NT2/D1 (cell line): ENCODE measurements at regions not wholly inside any gene's neighbourhood (a gene's known extent, or its start where the extent isn't known, plus 50 kb on each side); places are given as distances from the start of the nearest gene placed in this dataset.

ENCODE experiments used
- DNase-seq: peaks from one replicate; pipeline ENCODE4 v3.0.0-alpha.2; 2011; ENCODE audit warnings: low read depth, low spot score
- H3K27me3 ChIP-seq: 2 replicates; pipeline ENCODE4 v1.6.0; 2011; ENCODE audit warnings: mild to moderate bottlenecking; ENCODE audit not compliant: insufficient read length, insufficient read depth
- H3K36me3 ChIP-seq: 2 replicates; pipeline ENCODE4 v1.6.1; 2011; ENCODE audit warnings: mild to moderate bottlenecking, low read length, mixed read lengths; ENCODE audit not compliant: insufficient read depth, insufficient read length
- H3K4me1 ChIP-seq: 2 replicates; pipeline ENCODE4 v1.5.1; 2011; ENCODE audit not compliant: insufficient read depth, insufficient read length
- H3K4me3 ChIP-seq: 2 replicates; pipeline ENCODE4 v1.5.1; 2011; ENCODE audit warnings: low read depth; ENCODE audit not compliant: insufficient read length
- H3K9ac ChIP-seq: 2 replicates; pipeline ENCODE4 v1.6.0; 2011; ENCODE audit warnings: low read depth; ENCODE audit not compliant: insufficient read length
- H3K9me3 ChIP-seq: 2 replicates; pipeline ENCODE4 v1.5.1; 2011; ENCODE audit warnings: mild to moderate bottlenecking, low read length; ENCODE audit not compliant: insufficient read depth
- SUZ12 ChIP-seq: IDR thresholded peaks from 2 replicates; pipeline ENCODE4 v1.6.1; 2011; ENCODE audit not compliant: insufficient read length, insufficient read depth; ENCODE audit errors: extremely low read depth
- YY1 ChIP-seq: IDR thresholded peaks from 2 replicates; pipeline ENCODE4 v1.6.1; 2011; ENCODE audit not compliant: insufficient read length, insufficient read depth
- ZNF274 ChIP-seq: IDR thresholded peaks from 2 replicates; pipeline ENCODE4 v1.6.1; 2011; ENCODE audit warnings: mild to moderate bottlenecking, low read depth, low read length

DNA sequence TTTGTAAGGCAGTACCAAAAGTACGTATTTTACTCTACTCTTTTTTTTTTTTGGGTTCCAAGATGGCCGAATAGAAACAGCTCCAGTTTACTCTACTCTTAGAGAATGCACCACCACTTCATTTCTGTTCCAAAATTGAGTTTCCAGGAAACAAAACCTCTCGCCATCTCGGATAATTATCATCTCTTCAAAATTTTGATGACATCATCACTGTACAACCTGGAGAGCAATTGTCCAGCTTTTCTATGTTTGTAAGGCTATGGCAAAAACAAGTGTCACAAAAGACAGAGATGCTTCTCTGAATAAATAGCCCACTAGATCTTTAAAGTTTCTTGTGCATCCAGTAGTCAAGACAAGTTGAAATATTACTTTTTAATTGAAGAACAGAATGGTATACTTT lies 1631.9 kb upstream of the CDH6 start:
- Histone ChIP-seq H3K4me3 (no peak overlapping the region), H3K9ac (no peak overlapping the region), H3K36me3 (no peaks in the 10 kb centered on the region), H3K4me1 (no peaks in the 10 kb centered on the region), H3K27me3 (no peaks in the 10 kb centered on the region), H3K9me3 (no peaks in the 10 kb centered on the region)
- no peak for DNase-seq
- TF ChIP-seq ZNF274 (no peak), YY1 (no peak), SUZ12 (no peak)

DNA sequence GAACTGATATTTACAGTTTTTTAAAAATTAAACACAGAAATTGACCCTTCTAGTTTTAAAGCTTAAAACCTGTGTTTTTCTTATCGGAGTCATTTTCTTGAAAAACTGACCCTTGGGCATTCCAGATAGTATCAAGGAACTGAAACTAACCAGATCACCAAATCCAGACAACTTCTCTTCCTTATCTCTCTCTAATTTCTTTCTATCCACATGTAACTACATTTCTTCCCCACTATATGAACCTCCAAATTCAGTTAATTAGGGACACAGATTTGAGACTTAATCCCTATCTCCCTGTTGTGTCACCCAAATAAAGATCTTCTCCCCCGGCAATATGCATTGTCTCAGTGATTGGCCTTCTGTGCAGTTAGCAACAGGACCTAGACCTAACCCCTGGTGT lies 1643.0 kb upstream of the CDH6 start:
- no peak overlapping the region for H3K4me3 ChIP-seq
- DNase-seq, result no peak
- TF ChIP-seq ZNF274, result no peak
- no peak for TF ChIP-seq SUZ12
- TF ChIP-seq YY1, result no peak
- H3K9me3 ChIP-seq, result no peaks in the 10 kb centered on the region
- no peak overlapping the region for H3K9ac ChIP-seq
- no peaks in the 10 kb centered on the region for H3K36me3 ChIP-seq
- no peaks in the 10 kb centered on the region for H3K27me3 ChIP-seq
- H3K4me1 ChIP-seq, result no peaks in the 10 kb centered on the region

DNA sequence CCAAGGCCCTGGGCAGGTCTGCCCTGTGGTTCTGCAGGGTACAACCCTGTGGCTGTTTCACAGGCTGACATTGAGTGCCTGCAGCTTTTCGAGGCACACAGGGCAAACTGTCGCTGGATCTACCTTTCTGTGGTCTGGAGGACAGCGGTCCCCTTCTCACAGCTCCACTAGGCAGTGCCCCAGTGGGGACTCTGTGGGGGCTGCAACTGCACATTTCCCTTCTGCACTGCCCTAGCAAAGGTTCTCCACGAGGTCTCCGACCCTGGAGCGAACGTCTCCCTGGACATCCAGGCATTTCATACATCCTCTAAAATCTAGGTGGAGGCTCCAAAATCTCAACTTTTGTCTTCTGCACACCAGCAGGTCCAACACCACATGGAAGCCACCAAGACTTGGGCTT lies 1645.2 kb upstream of the CDH6 start:
- no peak for DNase-seq
- no peaks in the 10 kb centered on the region for H3K27me3 ChIP-seq
- H3K9ac ChIP-seq, result no peak overlapping the region
- H3K4me1 ChIP-seq, result no peaks in the 10 kb centered on the region
- no peaks in the 10 kb centered on the region for H3K9me3 ChIP-seq
- TF ChIP-seq SUZ12 (no peak), YY1 (no peak), ZNF274 (no peak)
- no peaks in the 10 kb centered on the region for H3K36me3 ChIP-seq
- no peak overlapping the region for H3K4me3 ChIP-seq

DNA sequence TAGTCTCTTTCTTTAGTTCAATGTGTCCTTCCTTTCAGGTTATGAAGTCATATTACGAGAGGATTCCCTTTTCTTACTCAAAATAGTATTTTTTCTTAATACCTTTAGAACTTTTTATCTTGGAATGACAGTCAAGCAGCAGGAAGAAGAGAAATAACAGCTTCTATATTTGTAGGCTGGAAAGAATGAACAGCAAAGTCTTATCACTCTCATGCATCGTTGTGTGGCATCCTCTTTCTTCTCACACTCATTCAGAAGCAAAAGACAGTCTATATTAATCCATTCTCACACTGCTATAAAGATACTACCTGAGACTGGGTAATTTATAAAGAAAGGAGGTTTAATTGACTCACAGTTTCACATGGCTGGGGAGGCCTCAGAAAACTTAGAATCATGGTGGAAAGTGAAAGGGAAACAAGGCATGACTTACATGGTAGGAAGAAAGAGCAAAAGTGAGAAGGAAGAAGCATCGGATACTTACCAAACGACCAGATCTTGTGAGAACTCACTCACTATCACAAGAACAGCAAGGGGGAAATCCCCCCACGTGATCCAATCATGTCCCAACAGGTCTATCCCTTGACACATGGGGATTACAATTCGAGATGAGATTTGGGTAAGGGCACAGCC lies 1646.1 kb upstream of the CDH6 start:
- Histone ChIP-seq H3K9ac (no peak overlapping the region), H3K27me3 (no peaks in the 10 kb centered on the region), H3K9me3 (no peaks in the 10 kb centered on the region), H3K4me1 (no peaks in the 10 kb centered on the region), H3K36me3 (no peaks in the 10 kb centered on the region), H3K4me3 (no peak overlapping the region)
- no peak for DNase-seq
- no peak for TF ChIP-seq ZNF274
- TF ChIP-seq YY1, result no peak
- TF ChIP-seq SUZ12, result no peak

DNA sequence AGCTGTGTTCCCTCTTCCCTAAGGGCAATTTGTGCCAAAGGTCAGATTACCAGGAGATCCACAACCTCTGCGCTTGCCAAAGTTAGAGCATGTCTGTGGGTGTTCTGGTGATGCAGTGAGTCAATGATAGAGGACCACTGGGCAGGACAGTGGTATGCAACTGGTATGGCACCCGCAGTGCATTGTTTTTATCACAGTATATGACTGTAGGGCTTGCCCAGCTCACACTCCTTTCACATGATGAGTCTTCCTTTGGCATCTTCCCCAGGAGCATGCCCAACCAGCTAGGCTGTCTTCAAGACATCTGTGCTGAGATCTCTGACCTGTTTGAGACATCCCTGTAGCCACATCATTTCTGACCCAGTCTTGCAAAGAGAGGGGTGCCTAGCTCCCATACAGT lies 1650.0 kb upstream of the CDH6 start:
- no peak overlapping the region for H3K9ac ChIP-seq
- TF ChIP-seq YY1, result no peak
- no peak for TF ChIP-seq SUZ12
- TF ChIP-seq ZNF274, result no peak
- no peaks in the 10 kb centered on the region for H3K9me3 ChIP-seq
- H3K27me3 ChIP-seq, result no peaks in the 10 kb centered on the region
- H3K36me3 ChIP-seq, result no peaks in the 10 kb centered on the region
- no peak overlapping the region for H3K4me3 ChIP-seq
- no peaks in the 10 kb centered on the region for H3K4me1 ChIP-seq
- no peak for DNase-seq

DNA sequence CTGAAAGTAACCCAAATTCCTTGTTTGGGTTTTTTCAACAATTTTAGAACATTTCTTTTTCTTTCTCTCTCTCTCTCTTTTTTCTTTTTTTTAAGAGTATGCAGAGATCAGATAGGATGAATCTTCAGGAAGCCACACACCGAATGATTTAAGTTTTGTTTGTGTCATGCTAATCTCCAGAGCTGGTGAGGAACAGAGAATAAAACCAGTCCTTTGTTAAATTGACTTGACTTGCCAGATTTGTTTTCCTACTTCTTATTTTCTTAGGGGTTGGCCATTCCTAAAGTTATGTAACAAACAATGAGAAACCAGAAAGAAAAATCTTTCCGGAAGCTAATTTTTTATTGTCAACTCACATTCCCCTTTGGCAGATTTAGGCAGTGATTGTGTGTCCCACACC lies 1669.3 kb upstream of the CDH6 start:
- Histone ChIP-seq H3K36me3 (no peaks in the 10 kb centered on the region), H3K9ac (no peak overlapping the region), H3K4me1 (no peaks in the 10 kb centered on the region), H3K4me3 (no peak overlapping the region), H3K9me3 (no peaks in the 10 kb centered on the region), H3K27me3 (no peaks in the 10 kb centered on the region)
- TF ChIP-seq ZNF274 (no peak), SUZ12 (no peak), YY1 (no peak)
- no peak for DNase-seq

DNA sequence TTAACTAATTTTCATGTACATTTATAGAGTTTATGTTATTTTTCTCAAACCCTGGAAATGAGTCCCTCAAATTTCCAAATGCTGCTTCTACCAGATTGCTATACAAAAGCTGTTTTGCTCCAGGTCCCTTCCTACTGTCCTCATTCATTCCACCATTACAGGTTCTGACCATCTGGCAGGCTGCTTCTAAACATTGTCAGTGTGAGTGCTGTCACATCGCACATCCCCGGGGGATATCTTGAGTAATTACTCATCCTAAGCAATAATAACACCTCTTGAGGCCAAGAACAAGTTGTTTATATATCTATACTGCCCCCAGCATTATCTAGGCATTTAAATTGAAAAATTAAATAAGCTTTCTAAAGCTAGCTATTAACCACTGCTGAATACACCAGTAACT lies 1675.3 kb upstream of the CDH6 start:
- Histone ChIP-seq H3K9ac (no peak overlapping the region), H3K27me3 (no peaks in the 10 kb centered on the region), H3K4me3 (no peak overlapping the region), H3K4me1 (no peaks in the 10 kb centered on the region), H3K36me3 (no peaks in the 10 kb centered on the region), H3K9me3 (no peaks in the 10 kb centered on the region)
- no peak for DNase-seq
- TF ChIP-seq YY1 (no peak), ZNF274 (no peak), SUZ12 (no peak)
